CD4-positive, alpha-beta memory T cell (primary cell): ENCODE measurements at regions not wholly inside any gene's neighbourhood (a gene's known extent, or its start where the extent isn't known, plus 50 kb on each side); places are given as distances from the start of the nearest gene placed in this dataset.

Experiments used
- CTCF ChIA-PET: fragments of 350-600 bp; sonication (Branson Sonifier 250); formaldehyde crosslinking; loops from one replicate; lab custom pipeline; 2021; ENCODE audit warnings: inconsistent platforms; ENCODE audit not compliant: partially characterized antibody; lab: Charles Lee
- POLR2A ChIA-PET: fragments of 350-600 bp; sonication (Branson Sonifier 250); formaldehyde crosslinking; loops from one replicate; lab custom pipeline; 2021; ENCODE audit not compliant: partially characterized antibody; lab: Charles Lee
- DNase-seq, 5 donors: peaks; one replicate each; pipeline versions ENCODE4 v3.0.0 to v3.0.0-alpha.2; 2020 to 2022; ENCODE audit warnings: mixed read lengths in 1 of 5
- H3K27ac ChIP-seq: one replicate; pipeline ENCODE4 v1.7.0; 2013; ENCODE audit warnings: low read depth, low read length
- H3K27me3 ChIP-seq: 2 replicates; pipeline ENCODE4 v1.7.0; 2013; ENCODE audit warnings: mild to moderate bottlenecking, low read length, moderate library complexity; ENCODE audit not compliant: insufficient read depth
- H3K36me3 ChIP-seq: 2 replicates; pipeline ENCODE4 v1.7.0; 2013; ENCODE audit warnings: mild to moderate bottlenecking, low read length, moderate library complexity; ENCODE audit not compliant: insufficient read depth
- H3K4me1 ChIP-seq: 2 replicates; pipeline ENCODE4 v1.7.0; 2013; ENCODE audit warnings: mild to moderate bottlenecking, low read length, moderate library complexity; ENCODE audit not compliant: insufficient read depth
- H3K4me3 ChIP-seq, 2 donors: one replicate each; pipeline ENCODE4 v1.7.0; 2013; ENCODE audit warnings: low read length in 2 of 2, mild to moderate bottlenecking in 1 of 2
- H3K9me3 ChIP-seq, 2 donors: one replicate each; pipeline ENCODE4 v1.7.0; 2013; ENCODE audit warnings: low read length in 2 of 2, control low read depth in 1 of 2; ENCODE audit not compliant: control insufficient read depth in 1 of 2
- H3K27ac Mint-ChIP-seq, 7 donors: one replicate each; pipeline ENCODE4 v1.8.0; 2020 to 2021; ENCODE audit warnings: mixed read lengths in 7 of 7, mild to moderate bottlenecking in 6 of 7, inconsistent platforms in 3 of 7, moderate library complexity in 3 of 7
- H3K27me3 Mint-ChIP-seq, 2 donors: one replicate each; pipeline ENCODE4 v1.8.0; 2020 to 2021; ENCODE audit warnings: mixed read lengths in 2 of 2
- H3K36me3 Mint-ChIP-seq, 2 donors: one replicate each; pipeline ENCODE4 v1.8.0; 2020 to 2021; ENCODE audit warnings: mixed read lengths in 2 of 2, inconsistent platforms in 1 of 2, mild to moderate bottlenecking in 1 of 2
- H3K4me1 Mint-ChIP-seq, 4 donors: one replicate each; pipeline ENCODE4 v1.8.0; 2020 to 2021; ENCODE audit warnings: mixed read lengths in 4 of 4, mild to moderate bottlenecking in 1 of 4
- H3K4me3 Mint-ChIP-seq, 8 donors: one replicate each; pipeline ENCODE4 v1.8.0; 2020 to 2021; ENCODE audit warnings: mixed read lengths in 8 of 8, mild to moderate bottlenecking in 7 of 8, moderate library complexity in 6 of 8, inconsistent platforms in 3 of 8
- H3K9me3 Mint-ChIP-seq, 8 donors: one replicate each; pipeline ENCODE4 v1.8.0; 2020 to 2021; ENCODE audit warnings: mixed read lengths in 8 of 8, mild to moderate bottlenecking in 5 of 8, inconsistent platforms in 3 of 8, moderate library complexity in 1 of 8
- intact Hi-C: fragments of 100-400 bp; cut with micrococcal nuclease; formaldehyde crosslinking; loops from one replicate; pipeline ENCODE4 v1.15.1; 2023

GRCh38 chr14:84208451-84208850, 1321.5 kb upstream of the FLRT2 start:
- ChIA-PET CTCF (no interaction called here), POLR2A (no interaction called here)
- no peak overlapping the region for H3K4me3 ChIP-seq
- no peaks in the 10 kb centered on the region for H3K27me3 ChIP-seq
- DNase-seq, result no peak
- no peaks in the 10 kb centered on the region for H3K36me3 Mint-ChIP-seq
- no peak overlapping the region for H3K27ac Mint-ChIP-seq
- no peak overlapping the region for H3K4me3 Mint-ChIP-seq
- no peak overlapping the region for H3K27ac ChIP-seq
- peaks cover 0 to 32% (median 15%) of the 10 kb centered on the region in 8 donors for H3K9me3 Mint-ChIP-seq
- H3K27me3 Mint-ChIP-seq, result no peaks in the 10 kb centered on the region
- no peaks in the 10 kb centered on the region for H3K4me1 ChIP-seq
- intact Hi-C loops, result no loop called here
- H3K36me3 ChIP-seq, result no peaks in the 10 kb centered on the region
- H3K4me1 Mint-ChIP-seq, result no peaks in the 10 kb centered on the region
- H3K9me3 ChIP-seq, result no peaks in the 10 kb centered on the region

- no peaks in the 10 kb centered on the region for H3K27me3 ChIP-seq
- H3K9me3 Mint-ChIP-seq, result peaks cover 0 to 32% (median 15%) of the 10 kb centered on the region in 8 donors
- POLR2A ChIA-PET, result no interaction called here
- no peak overlapping the region for H3K4me3 ChIP-seq
- no peak for DNase-seq
- no peaks in the 10 kb centered on the region for H3K27me3 Mint-ChIP-seq
- peak overlapping the region in 1 of 7 donors; percentile 49 for H3K27ac Mint-ChIP-seq
- H3K36me3 ChIP-seq, result no peaks in the 10 kb centered on the region
- CTCF ChIA-PET, result no interaction called here
- intact Hi-C loops, result no loop called here
- no peaks in the 10 kb centered on the region for H3K4me1 ChIP-seq
- no peak overlapping the region for H3K27ac ChIP-seq
- no peaks in the 10 kb centered on the region for H3K9me3 ChIP-seq
- no peaks in the 10 kb centered on the region for H3K4me1 Mint-ChIP-seq
- H3K4me3 Mint-ChIP-seq, result no peak overlapping the region
- H3K36me3 Mint-ChIP-seq, result no peaks in the 10 kb centered on the region
These were observed 1320.9 kb upstream of the FLRT2 start for GRCh38 chr14:84209031-84209430.

- no peak overlapping the region for H3K4me3 ChIP-seq
- H3K27ac Mint-ChIP-seq, result no peak overlapping the region
- H3K9me3 ChIP-seq, result no peaks in the 10 kb centered on the region
- no peaks in the 10 kb centered on the region for H3K36me3 ChIP-seq
- ChIA-PET CTCF (no interaction called here), POLR2A (no interaction called here)
- H3K4me1 ChIP-seq, result no peaks in the 10 kb centered on the region
- H3K9me3 Mint-ChIP-seq, result peaks cover 0 to 33% (median 17%) of the 10 kb centered on the region in 8 donors
- H3K4me1 Mint-ChIP-seq, result no peaks in the 10 kb centered on the region
- H3K27me3 ChIP-seq, result no peaks in the 10 kb centered on the region
- no peak overlapping the region for H3K4me3 Mint-ChIP-seq
- no peak for DNase-seq
- no peaks in the 10 kb centered on the region for H3K36me3 Mint-ChIP-seq
- H3K27ac ChIP-seq, result no peak overlapping the region
- intact Hi-C loops, result no loop called here
- no peaks in the 10 kb centered on the region for H3K27me3 Mint-ChIP-seq
These were observed 1312.9 kb upstream of the FLRT2 start for GRCh38 chr14:84217066-84217465.

- Mint-ChIP-seq H3K4me3 (no peak overlapping the region), H3K36me3 (no peaks in the 10 kb centered on the region)
These were observed 1304.7 kb upstream of the FLRT2 start for GRCh38 chr14:84225268-84225667.

GRCh38 chr14:84228702-84229101, 1301.2 kb upstream of the FLRT2 start:
- intact Hi-C loops, result no loop called here
- H3K4me3 Mint-ChIP-seq, result no peak overlapping the region
- H3K27me3 ChIP-seq, result no peaks in the 10 kb centered on the region
- no peaks in the 10 kb centered on the region for H3K9me3 ChIP-seq
- no peaks in the 10 kb centered on the region for H3K4me1 ChIP-seq
- no peaks in the 10 kb centered on the region for H3K36me3 Mint-ChIP-seq
- ChIA-PET CTCF (no interaction called here), POLR2A (no interaction called here)
- H3K27me3 Mint-ChIP-seq, result no peaks in the 10 kb centered on the region
- H3K9me3 Mint-ChIP-seq, result peaks cover 2 to 14% (median 8%) of the 10 kb centered on the region in 8 donors
- no peaks in the 10 kb centered on the region for H3K4me1 Mint-ChIP-seq
- DNase-seq, result no peak
- no peak overlapping the region for H3K27ac Mint-ChIP-seq
- no peak overlapping the region for H3K4me3 ChIP-seq
- H3K36me3 ChIP-seq, result no peaks in the 10 kb centered on the region
- no peak overlapping the region for H3K27ac ChIP-seq

More at GRCh38 chr14:84225268-84225667, 1304.7 kb upstream of the FLRT2 start:
- Mint-ChIP-seq H3K27ac (no peak overlapping the region), H3K4me1 (no peaks in the 10 kb centered on the region), H3K27me3 (no peaks in the 10 kb centered on the region), H3K9me3 (peaks cover 0 to 17% (median 6%) of the 10 kb centered on the region in 8 donors)
- no peak for DNase-seq
- no peaks in the 10 kb centered on the region for H3K27me3 ChIP-seq
- no peaks in the 10 kb centered on the region for H3K9me3 ChIP-seq
- ChIA-PET CTCF (no interaction called here), POLR2A (no interaction called here)
- H3K4me3 ChIP-seq, result no peak overlapping the region
- no peak overlapping the region for H3K27ac ChIP-seq
- intact Hi-C loops, result no loop called here
- H3K4me1 ChIP-seq, result no peaks in the 10 kb centered on the region
- no peaks in the 10 kb centered on the region for H3K36me3 ChIP-seq

GRCh38 chr14:84234281-84234680, 1295.7 kb upstream of the FLRT2 start:
- H3K4me1 ChIP-seq, result no peaks in the 10 kb centered on the region
- H3K36me3 ChIP-seq, result no peaks in the 10 kb centered on the region
- ChIA-PET POLR2A (no interaction called here), CTCF (no interaction called here)
- no peak overlapping the region for H3K4me3 ChIP-seq
- H3K9me3 ChIP-seq, result no peaks in the 10 kb centered on the region
- no peaks in the 10 kb centered on the region for H3K27me3 ChIP-seq
- no peak overlapping the region for H3K27ac ChIP-seq
- Mint-ChIP-seq H3K9me3 (peaks cover 0 to 23% (median 12%) of the 10 kb centered on the region in 8 donors), H3K36me3 (no peaks in the 10 kb centered on the region), H3K27ac (no peak overlapping the region), H3K4me1 (no peaks in the 10 kb centered on the region), H3K4me3 (no peak overlapping the region), H3K27me3 (no peaks in the 10 kb centered on the region)
- DNase-seq, result no peak
- intact Hi-C loops, result no loop called here

- intact Hi-C loops, result no loop called here
- Histone ChIP-seq H3K27me3 (no peaks in the 10 kb centered on the region), H3K27ac (no peak overlapping the region), H3K9me3 (peaks cover 0 to 6% of the 10 kb centered on the region in 2 donors), H3K4me1 (no peaks in the 10 kb centered on the region), H3K36me3 (no peaks in the 10 kb centered on the region), H3K4me3 (no peak overlapping the region)
- no peaks in the 10 kb centered on the region for H3K27me3 Mint-ChIP-seq
- ChIA-PET CTCF (no interaction called here), POLR2A (no interaction called here)
- DNase-seq, result no peak
- H3K4me1 Mint-ChIP-seq, result no peaks in the 10 kb centered on the region
- H3K4me3 Mint-ChIP-seq, result no peak overlapping the region
- no peaks in the 10 kb centered on the region for H3K36me3 Mint-ChIP-seq
- H3K27ac Mint-ChIP-seq, result no peak overlapping the region
- H3K9me3 Mint-ChIP-seq, result peaks cover 0 to 15% (median 10%) of the 10 kb centered on the region in 8 donors
These were observed 1293.7 kb upstream of the FLRT2 start for GRCh38 chr14:84236290-84236689.

GRCh38 chr14:84237881-84238280, 1292.1 kb upstream of the FLRT2 start:
- Mint-ChIP-seq H3K27me3 (no peaks in the 10 kb centered on the region), H3K4me3 (no peak overlapping the region), H3K36me3 (no peaks in the 10 kb centered on the region), H3K4me1 (no peaks in the 10 kb centered on the region), H3K9me3 (peaks cover 2 to 22% (median 10%) of the 10 kb centered on the region in 8 donors), H3K27ac (no peak overlapping the region)
- Histone ChIP-seq H3K4me3 (no peak overlapping the region), H3K36me3 (no peaks in the 10 kb centered on the region), H3K27me3 (no peaks in the 10 kb centered on the region), H3K4me1 (no peaks in the 10 kb centered on the region), H3K27ac (no peak overlapping the region), H3K9me3 (peaks cover 0 to 6% of the 10 kb centered on the region in 2 donors)
- no peak for DNase-seq
- intact Hi-C loops, result no loop called here
- CTCF ChIA-PET, result no interaction called here
- POLR2A ChIA-PET, result no interaction called here
